ENCODE measurements at regions not wholly inside any gene's neighbourhood (a gene's known extent, or its start where the extent isn't known, plus 50 kb on each side); places are given as distances from the start of the nearest gene placed in this dataset.

- H3K36me3 Mint-ChIP-seq (ENCODE audit: insufficient read depth): peaks cover 5% of the 10 kb centered on the region
- H3K27ac Mint-ChIP-seq (ENCODE audit: low read depth): no peak overlapping the region
- no peak overlapping the region for H3K4me3 Mint-ChIP-seq
- no peaks in the 10 kb centered on the region for H3K27me3 Mint-ChIP-seq
- H3K4me1 Mint-ChIP-seq: no peaks in the 10 kb centered on the region
- peaks cover 31% of the 10 kb centered on the region for H3K9me3 Mint-ChIP-seq
- ATAC-seq (replicated peaks; ENCODE audit: extremely low read depth, poor library complexity, severe bottlenecking) (no peak), DNase-seq (ENCODE audit: low spot score in 2 of 2) (no peak)
These were observed 179.1 kb upstream of the HS3ST5 start for GRCh38 chr6:114521926-114522325.

GRCh38 chr6:114520976-114521375 lies 178.2 kb upstream of the HS3ST5 start:
- DNase-seq (ENCODE audit: low spot score in 2 of 2): no peak
- no peak for ATAC-seq (replicated peaks; ENCODE audit: extremely low read depth, poor library complexity, severe bottlenecking)
- no peak overlapping the region for H3K27ac Mint-ChIP-seq (ENCODE audit: low read depth)
- peaks cover 2% of the 10 kb centered on the region for H3K36me3 Mint-ChIP-seq (ENCODE audit: insufficient read depth)
- no peaks in the 10 kb centered on the region for H3K4me1 Mint-ChIP-seq
- H3K9me3 Mint-ChIP-seq: peaks cover 33% of the 10 kb centered on the region
- H3K4me3 Mint-ChIP-seq: no peak overlapping the region
- H3K27me3 Mint-ChIP-seq: no peaks in the 10 kb centered on the region

DNA sequence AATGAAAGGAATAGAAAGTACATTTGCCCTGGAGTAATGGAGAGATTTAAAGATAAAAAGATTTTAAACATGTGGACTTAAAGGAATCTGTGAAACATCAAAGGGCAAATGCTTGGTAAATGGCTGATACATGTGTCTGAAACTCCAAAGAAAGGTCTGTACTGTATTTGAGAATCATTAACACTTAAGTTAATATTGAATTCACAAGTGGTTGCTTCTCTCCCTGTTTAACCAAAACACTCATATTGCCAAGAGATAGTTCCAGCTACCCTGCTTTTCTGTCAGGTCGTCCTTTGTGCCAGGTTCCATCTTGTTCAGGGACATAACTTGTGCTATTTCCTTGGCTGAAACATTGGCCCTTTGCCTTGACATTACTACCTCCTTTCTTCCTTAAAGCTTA lies 171.3 kb upstream of the HS3ST5 start:
- peaks cover 41% of the 10 kb centered on the region for H3K9me3 Mint-ChIP-seq
- H3K4me3 Mint-ChIP-seq: no peak overlapping the region
- H3K36me3 Mint-ChIP-seq (ENCODE audit: insufficient read depth): no peaks in the 10 kb centered on the region

GRCh38 chr6:114471450-114471849 lies 128.6 kb upstream of the HS3ST5 start:
- ATAC-seq (replicated peaks; ENCODE audit: extremely low read depth, poor library complexity, severe bottlenecking) (no peak), DNase-seq (ENCODE audit: low spot score in 2 of 2) (no peak)
- Mint-ChIP-seq H3K4me1 (no peaks in the 10 kb centered on the region), H3K27me3 (no peaks in the 10 kb centered on the region), H3K9me3 (peaks cover 22% of the 10 kb centered on the region), H3K27ac (ENCODE audit: low read depth) (no peak overlapping the region), H3K36me3 (ENCODE audit: insufficient read depth) (no peaks in the 10 kb centered on the region), H3K4me3 (no peak overlapping the region)

More for the DNA sequence above, 171.3 kb upstream of the HS3ST5 start:
- no peak for DNase-seq (ENCODE audit: low spot score in 2 of 2)
- no peaks in the 10 kb centered on the region for H3K27me3 Mint-ChIP-seq
- H3K4me1 Mint-ChIP-seq: no peaks in the 10 kb centered on the region
- H3K27ac Mint-ChIP-seq (ENCODE audit: low read depth): no peak overlapping the region
- ATAC-seq (replicated peaks; ENCODE audit: extremely low read depth, poor library complexity, severe bottlenecking): no peak

GRCh38 chr6:114467931-114468330 lies 125.1 kb upstream of the HS3ST5 start:
- Mint-ChIP-seq H3K27me3 (no peaks in the 10 kb centered on the region), H3K4me3 (no peak overlapping the region), H3K36me3 (ENCODE audit: insufficient read depth) (no peaks in the 10 kb centered on the region), H3K27ac (ENCODE audit: low read depth) (no peak overlapping the region), H3K9me3 (peaks cover 32% of the 10 kb centered on the region), H3K4me1 (no peaks in the 10 kb centered on the region)
- DNase-seq (ENCODE audit: low spot score in 2 of 2) (no peak), ATAC-seq (replicated peaks; ENCODE audit: extremely low read depth, poor library complexity, severe bottlenecking) (no peak)

DNA sequence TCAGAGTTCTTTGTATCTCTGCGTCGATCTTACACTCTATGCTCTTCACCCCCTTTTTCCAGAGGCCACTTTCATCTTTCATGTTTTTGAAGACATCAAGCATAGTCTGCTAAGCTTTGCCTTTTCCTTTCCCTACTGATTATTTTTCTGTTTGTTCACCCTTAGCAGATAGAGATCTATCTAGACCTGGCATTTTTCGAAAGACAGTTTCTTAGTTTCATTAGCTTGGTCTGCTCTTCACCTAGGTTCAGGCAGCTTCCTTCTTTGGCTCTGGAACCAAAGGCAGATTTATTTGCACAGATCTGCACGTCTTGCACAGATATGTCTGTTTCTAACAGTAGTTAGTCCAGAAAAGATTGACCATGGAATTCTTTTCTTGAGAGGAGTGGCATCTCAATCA lies 122.7 kb upstream of the HS3ST5 start:
- H3K4me1 Mint-ChIP-seq: no peaks in the 10 kb centered on the region
- no peak overlapping the region for H3K4me3 Mint-ChIP-seq
- H3K36me3 Mint-ChIP-seq (ENCODE audit: insufficient read depth): no peaks in the 10 kb centered on the region
- no peak for ATAC-seq (replicated peaks; ENCODE audit: extremely low read depth, poor library complexity, severe bottlenecking)
- H3K27me3 Mint-ChIP-seq: no peaks in the 10 kb centered on the region
- no peak overlapping the region for H3K27ac Mint-ChIP-seq (ENCODE audit: low read depth)
- no peak for DNase-seq (ENCODE audit: low spot score in 2 of 2)
- H3K9me3 Mint-ChIP-seq: peaks cover 18% of the 10 kb centered on the region

GRCh38 chr6:114453737-114454276 lies 111.0 kb upstream of the HS3ST5 start:
- no peak for DNase-seq (ENCODE audit: low spot score in 2 of 2)
- no peak overlapping the region for H3K27ac Mint-ChIP-seq (ENCODE audit: low read depth)
- peaks cover 8% of the 10 kb centered on the region for H3K9me3 Mint-ChIP-seq
- H3K4me1 Mint-ChIP-seq: no peaks in the 10 kb centered on the region
- ATAC-seq (replicated peaks; ENCODE audit: extremely low read depth, poor library complexity, severe bottlenecking): no peak
- H3K36me3 Mint-ChIP-seq (ENCODE audit: insufficient read depth): no peaks in the 10 kb centered on the region
- no peaks in the 10 kb centered on the region for H3K27me3 Mint-ChIP-seq
- no peak overlapping the region for H3K4me3 Mint-ChIP-seq

GRCh38 chr6:114452785-114453401 lies 110.1 kb upstream of the HS3ST5 start:
- no peak overlapping the region for H3K4me3 Mint-ChIP-seq
- H3K27me3 Mint-ChIP-seq: no peaks in the 10 kb centered on the region
- H3K4me1 Mint-ChIP-seq: no peaks in the 10 kb centered on the region
- DNase-seq (ENCODE audit: low spot score in 2 of 2): no peak
- no peak overlapping the region for H3K27ac Mint-ChIP-seq (ENCODE audit: low read depth)
- H3K36me3 Mint-ChIP-seq (ENCODE audit: insufficient read depth): no peaks in the 10 kb centered on the region
- peaks cover 8% of the 10 kb centered on the region for H3K9me3 Mint-ChIP-seq
- ATAC-seq (replicated peaks; ENCODE audit: extremely low read depth, poor library complexity, severe bottlenecking): no peak

DNA sequence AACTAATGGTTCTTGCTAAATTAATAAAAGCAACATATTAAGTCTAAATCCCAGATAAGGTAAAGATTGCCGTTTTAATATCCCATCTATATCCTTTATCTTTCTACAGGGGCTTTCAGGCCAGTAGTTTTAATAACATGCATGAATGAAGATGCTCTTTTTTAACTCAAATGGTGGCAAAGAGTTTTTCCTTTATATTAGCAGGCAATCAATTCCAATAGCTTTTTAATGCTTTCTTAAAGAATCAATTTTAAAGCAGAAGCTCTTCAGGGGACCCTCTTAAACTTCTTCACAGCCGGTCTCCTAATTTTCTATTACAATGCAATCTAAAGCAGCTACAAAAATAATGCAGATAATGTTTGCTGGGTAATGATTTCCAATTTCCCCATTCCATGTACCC lies 107.8 kb upstream of the HS3ST5 start:
- no peak for ATAC-seq (replicated peaks; ENCODE audit: extremely low read depth, poor library complexity, severe bottlenecking)
- Mint-ChIP-seq H3K9me3 (peaks cover 9% of the 10 kb centered on the region), H3K27ac (ENCODE audit: low read depth) (no peak overlapping the region), H3K27me3 (no peaks in the 10 kb centered on the region), H3K36me3 (ENCODE audit: insufficient read depth) (no peaks in the 10 kb centered on the region), H3K4me3 (no peak overlapping the region), H3K4me1 (no peaks in the 10 kb centered on the region)
- no peak for DNase-seq (ENCODE audit: low spot score in 2 of 2)

- no peaks in the 10 kb centered on the region for H3K36me3 Mint-ChIP-seq (ENCODE audit: insufficient read depth)
These were observed 106.8 kb upstream of the HS3ST5 start for GRCh38 chr6:114449659-114450058.

GRCh38 chr6:114446342-114446741 lies 103.5 kb upstream of the HS3ST5 start:
- peaks cover 13% of the 10 kb centered on the region for H3K9me3 Mint-ChIP-seq
- no peaks in the 10 kb centered on the region for H3K36me3 Mint-ChIP-seq (ENCODE audit: insufficient read depth)

More at GRCh38 chr6:114449659-114450058, 106.8 kb upstream of the HS3ST5 start:
- Mint-ChIP-seq H3K27ac (ENCODE audit: low read depth) (no peak overlapping the region), H3K4me3 (no peak overlapping the region), H3K4me1 (no peaks in the 10 kb centered on the region), H3K9me3 (peaks cover 16% of the 10 kb centered on the region), H3K27me3 (no peaks in the 10 kb centered on the region)
- no peak for DNase-seq (ENCODE audit: low spot score in 2 of 2)
- ATAC-seq (replicated peaks; ENCODE audit: extremely low read depth, poor library complexity, severe bottlenecking): no peak

GRCh38 chr6:114445846-114446245 lies 103.0 kb upstream of the HS3ST5 start:
- peaks cover 13% of the 10 kb centered on the region for H3K9me3 Mint-ChIP-seq
- no peak overlapping the region for H3K27ac Mint-ChIP-seq (ENCODE audit: low read depth)
- no peaks in the 10 kb centered on the region for H3K27me3 Mint-ChIP-seq
- no peaks in the 10 kb centered on the region for H3K36me3 Mint-ChIP-seq (ENCODE audit: insufficient read depth)
- ATAC-seq (replicated peaks; ENCODE audit: extremely low read depth, poor library complexity, severe bottlenecking): no peak
- no peak overlapping the region for H3K4me3 Mint-ChIP-seq
- H3K4me1 Mint-ChIP-seq: no peaks in the 10 kb centered on the region
- no peak for DNase-seq (ENCODE audit: low spot score in 2 of 2)

More at GRCh38 chr6:114446342-114446741, 103.5 kb upstream of the HS3ST5 start:
- H3K27ac Mint-ChIP-seq (ENCODE audit: low read depth): no peak overlapping the region
- no peaks in the 10 kb centered on the region for H3K27me3 Mint-ChIP-seq
- DNase-seq (ENCODE audit: low spot score in 2 of 2) (no peak), ATAC-seq (replicated peaks; ENCODE audit: extremely low read depth, poor library complexity, severe bottlenecking) (no peak)
- H3K4me1 Mint-ChIP-seq: no peaks in the 10 kb centered on the region
- no peak overlapping the region for H3K4me3 Mint-ChIP-seq

- H3K9me3 Mint-ChIP-seq: peaks cover 4% of the 10 kb centered on the region
- no peak overlapping the region for H3K4me3 Mint-ChIP-seq
- no peak for DNase-seq (ENCODE audit: low spot score in 2 of 2)
- no peaks in the 10 kb centered on the region for H3K27me3 Mint-ChIP-seq
- ATAC-seq (replicated peaks; ENCODE audit: extremely low read depth, poor library complexity, severe bottlenecking): no peak
- no peak overlapping the region for H3K27ac Mint-ChIP-seq (ENCODE audit: low read depth)
- no peaks in the 10 kb centered on the region for H3K36me3 Mint-ChIP-seq (ENCODE audit: insufficient read depth)
- no peaks in the 10 kb centered on the region for H3K4me1 Mint-ChIP-seq
These were observed 96.6 kb upstream of the HS3ST5 start for GRCh38 chr6:114439411-114439810.

Data from central memory CD8-positive, alpha-beta T cell (primary cell).